Ovary (tissue), 3 donors: ENCODE measurements at regions not wholly inside any gene's neighbourhood (a gene's known extent, or its start where the extent isn't known, plus 50 kb on each side); places are given as distances from the start of the nearest gene placed in this dataset.

ENCODE experiments used
- CTCF ChIP-seq, 3 donors: fragments of 450-650 bp in 2 of 3; fragments of 200-600 bp in 1 of 3; IDR thresholded peaks; one replicate each; pipeline versions ENCODE4 v1.5.1 to v1.8.0; 2016 to 2022; ENCODE audit warnings: antibody characterized with exemption in 3 of 3, mild to moderate bottlenecking in 1 of 3
- EP300 ChIP-seq: sonication (generic); formaldehyde crosslinking; IDR thresholded peaks from one replicate; pipeline ENCODE4 v1.6.1; 2017; ENCODE audit warnings: antibody characterized with exemption
- POLR2A ChIP-seq: fragments of 450-650 bp; IDR thresholded peaks from one replicate; pipeline ENCODE4 v1.6.1; 2017; ENCODE audit warnings: antibody characterized with exemption, mild to moderate bottlenecking, moderate library complexity
- donor health status: DM: no; HTN: no; CAD: no.

- TF ChIP-seq CTCF (IDR thresholded peaks at IDR 0.05): no peak
- no peak for TF ChIP-seq POLR2A
- TF ChIP-seq EP300: no peak
Measured at GRCh38 chr6:135644394-135644793, 146.9 kb upstream of the AHI1 start.
